MM.1S (cell line): ENCODE measurements at regions not wholly inside any gene's neighbourhood (a gene's known extent, or its start where the extent isn't known, plus 50 kb on each side); places are given as distances from the start of the nearest gene placed in this dataset.

Experiments
- DNase-seq: peaks from one replicate; pipeline ENCODE4 v3.0.0-alpha.2; 2015
- H2AFZ ChIP-seq: fragments of 300-600 bp; sonication (generic); 2 replicates; pipeline ENCODE4 v1.6.0; 2016; ENCODE audit warnings: antibody characterized with exemption, low read length
- H3F3A ChIP-seq: fragments of 300-600 bp; sonication (generic); 2 replicates; pipeline ENCODE4 v1.6.1; 2016; ENCODE audit warnings: mild to moderate bottlenecking, antibody characterized with exemption, low read length, moderate library complexity, mixed read lengths; ENCODE audit not compliant: insufficient read depth
- H3K27ac ChIP-seq: fragments of 300-600 bp; sonication (generic); 2 replicates; pipeline ENCODE4 v1.5.1; 2016; ENCODE audit warnings: mild to moderate bottlenecking, low read length
- H3K27me3 ChIP-seq: fragments of 300-600 bp; sonication (generic); replicated peaks from 2 replicates; pipeline ENCODE4 v1.6.0; 2016; ENCODE audit warnings: low read length; ENCODE audit not compliant: insufficient read depth
- H3K36me3 ChIP-seq: fragments of 300-600 bp; sonication (generic); replicated peaks from 2 replicates; pipeline ENCODE4 v1.6.1; 2016; ENCODE audit warnings: mild to moderate bottlenecking, low read length, mixed read lengths; ENCODE audit not compliant: insufficient read depth
- H3K4me1 ChIP-seq: fragments of 300-600 bp; sonication (generic); 2 replicates; pipeline ENCODE4 v1.6.1; 2016; ENCODE audit warnings: low read length, mixed read lengths
- H3K4me2 ChIP-seq: fragments of 300-600 bp; sonication (generic); 2 replicates; pipeline ENCODE4 v1.6.0; 2016; ENCODE audit warnings: low read depth, low read length
- H3K4me3 ChIP-seq: fragments of 300-600 bp; sonication (generic); 2 replicates; pipeline ENCODE4 v1.5.1; 2016; ENCODE audit warnings: low read length, mixed read lengths
- H3K79me2 ChIP-seq: fragments of 300-600 bp; sonication (generic); 2 replicates; pipeline ENCODE4 v1.6.1; 2016; ENCODE audit warnings: mixed run types, low read length, mixed read lengths
- H3K9ac ChIP-seq: fragments of 300-600 bp; sonication (generic); 2 replicates; pipeline ENCODE4 v1.6.1; 2016; ENCODE audit warnings: low read length, mixed read lengths
- H3K9me2 ChIP-seq: fragments of 300-600 bp; sonication (generic); replicated peaks from 2 replicates; pipeline ENCODE4 v1.6.1; 2016; ENCODE audit warnings: mild to moderate bottlenecking, low read length, mixed read lengths; ENCODE audit not compliant: insufficient read depth
- H3K9me3 ChIP-seq: fragments of 300-600 bp; sonication (generic); replicated peaks from 2 replicates; pipeline ENCODE4 v1.6.1; 2016; ENCODE audit warnings: mild to moderate bottlenecking, low read length, mixed read lengths; ENCODE audit not compliant: insufficient read depth
- H4K20me1 ChIP-seq: fragments of 300-600 bp; sonication (generic); 2 replicates; pipeline ENCODE4 v1.6.1; 2016; ENCODE audit warnings: mild to moderate bottlenecking, low read length, moderate library complexity, mixed read lengths; ENCODE audit not compliant: insufficient read depth
- CTCF ChIP-seq: fragments of 300-600 bp; sonication (generic); IDR thresholded peaks from 2 replicates; pipeline ENCODE4 v1.5.1; 2016; ENCODE audit warnings: antibody characterized with exemption, low read length, mixed read lengths
- EZH2 ChIP-seq: fragments of 300-600 bp; sonication (generic); optimal IDR thresholded peaks from 2 replicates; pipeline ENCODE3; 2017; ENCODE audit warnings: low read depth, mild to moderate bottlenecking, antibody characterized with exemption, low read length, mixed read lengths
- EZH2phosphoT487 ChIP-seq: fragments of 300-600 bp; sonication (generic); IDR thresholded peaks from 2 replicates; pipeline ENCODE4 v1.6.1; 2018; ENCODE audit warnings: antibody characterized with exemption, low read length

DNA sequence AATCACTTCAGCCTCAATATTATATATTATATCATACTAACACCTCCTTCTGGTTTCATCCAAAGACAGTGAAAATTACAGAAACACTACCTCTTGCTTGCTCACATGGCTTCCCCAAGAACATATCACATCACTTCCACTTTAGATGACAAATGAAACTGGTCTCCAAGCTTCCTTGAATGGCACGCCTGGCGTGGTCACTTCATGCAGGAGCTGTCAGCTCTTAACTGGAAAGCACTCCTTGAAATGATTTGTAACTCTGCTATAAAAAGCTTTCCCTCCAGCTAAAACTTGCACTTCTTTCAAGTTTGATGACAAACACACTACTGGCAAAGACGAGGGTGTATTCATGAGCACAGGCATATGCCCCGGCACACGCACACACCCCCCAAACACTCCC is 84.1 kb upstream of the INHBA start:
- H3K9ac ChIP-seq, result no peak overlapping the region
- H3F3A ChIP-seq, result no peaks in the 10 kb centered on the region
- H3K4me1 ChIP-seq, result no peaks in the 10 kb centered on the region
- no peak overlapping the region for H3K27ac ChIP-seq
- H2AFZ ChIP-seq, result no peak overlapping the region
- no peaks in the 10 kb centered on the region for H4K20me1 ChIP-seq
- H3K27me3 ChIP-seq, result no peaks in the 10 kb centered on the region
- TF ChIP-seq EZH2phosphoT487 (no peak), CTCF (no peak), EZH2 (no peak)
- H3K9me3 ChIP-seq, result no peaks in the 10 kb centered on the region
- H3K79me2 ChIP-seq, result no peaks in the 10 kb centered on the region
- no peak overlapping the region for H3K4me3 ChIP-seq
- H3K9me2 ChIP-seq, result no peaks in the 10 kb centered on the region
- H3K36me3 ChIP-seq, result no peaks in the 10 kb centered on the region
- DNase-seq, result no peak
- H3K4me2 ChIP-seq, result no peak overlapping the region

- Histone ChIP-seq H3K9me2 (no peaks in the 10 kb centered on the region), H3K27ac (no peak overlapping the region), H3K36me3 (no peaks in the 10 kb centered on the region), H3K4me3 (no peak overlapping the region), H3K9me3 (no peaks in the 10 kb centered on the region), H3K4me2 (no peak overlapping the region), H3F3A (no peaks in the 10 kb centered on the region), H3K4me1 (no peaks in the 10 kb centered on the region), H3K27me3 (no peaks in the 10 kb centered on the region), H4K20me1 (no peaks in the 10 kb centered on the region), H3K79me2 (no peaks in the 10 kb centered on the region), H3K9ac (no peak overlapping the region), H2AFZ (no peak overlapping the region)
- DNase-seq, result no peak
- TF ChIP-seq CTCF (no peak), EZH2 (no peak), EZH2phosphoT487 (no peak)
Observed at GRCh38 chr7:41786404-41786803, 83.5 kb upstream of the INHBA start.

GRCh38 chr7:41785840-41786239 is 83.0 kb upstream of the INHBA start:
- no peak overlapping the region for H3K9ac ChIP-seq

More at GRCh38 chr7:41785840-41786239, 83.0 kb upstream of the INHBA start:
- H3K9me2 ChIP-seq, result no peaks in the 10 kb centered on the region
- H2AFZ ChIP-seq, result no peak overlapping the region
- TF ChIP-seq EZH2phosphoT487, result no peak
- no peak for TF ChIP-seq CTCF
- TF ChIP-seq EZH2, result no peak
- no peaks in the 10 kb centered on the region for H3K4me1 ChIP-seq
- DNase-seq, result no peak
- no peak overlapping the region for H3K4me2 ChIP-seq
- no peak overlapping the region for H3K27ac ChIP-seq
- H3K79me2 ChIP-seq, result no peaks in the 10 kb centered on the region
- no peaks in the 10 kb centered on the region for H3K27me3 ChIP-seq
- no peaks in the 10 kb centered on the region for H4K20me1 ChIP-seq
- no peaks in the 10 kb centered on the region for H3K9me3 ChIP-seq
- no peaks in the 10 kb centered on the region for H3F3A ChIP-seq
- H3K36me3 ChIP-seq, result no peaks in the 10 kb centered on the region
- no peak overlapping the region for H3K4me3 ChIP-seq
